Parathyroid adenoma (tissue), 2 donors: ENCODE measurements at regions not wholly inside any gene's neighbourhood (a gene's known extent, or its start where the extent isn't known, plus 50 kb on each side); places are given as distances from the start of the nearest gene placed in this dataset.

ENCODE experiments used
- H2AFZ ChIP-seq: fragments of 300-600 bp; sonication (generic); one replicate; pipeline ENCODE4 v1.7.0; 2017; ENCODE audit warnings: antibody characterized with exemption, mild to moderate bottlenecking
- H3K27ac ChIP-seq: fragments of 300-600 bp; sonication (generic); one replicate; pipeline ENCODE4 v1.7.0; 2017
- H3K27me3 ChIP-seq: fragments of 300-600 bp; sonication (generic); one replicate; pipeline ENCODE4 v1.7.0; 2017; ENCODE audit warnings: low read length; ENCODE audit not compliant: control insufficient read depth, insufficient read depth
- H3K36me3 ChIP-seq: fragments of 300-600 bp; sonication (generic); one replicate; pipeline ENCODE4 v1.7.0; 2017; ENCODE audit warnings: low read length; ENCODE audit not compliant: control insufficient read depth, insufficient read depth
- H3K4me1 ChIP-seq: fragments of 300-600 bp; sonication (generic); one replicate; pipeline ENCODE4 v1.7.0; 2017; ENCODE audit warnings: control low read depth
- H3K4me2 ChIP-seq: fragments of 300-600 bp; sonication (generic); one replicate; pipeline ENCODE4 v1.7.0; 2017; ENCODE audit warnings: low read length
- H3K4me3 ChIP-seq: fragments of 300-600 bp; sonication (generic); one replicate; pipeline ENCODE4 v1.7.0; 2017; ENCODE audit warnings: low read depth, low read length
- H3K79me2 ChIP-seq: fragments of 300-600 bp; sonication (generic); one replicate; pipeline ENCODE4 v1.7.0; 2017; ENCODE audit warnings: control low read depth
- H3K9ac ChIP-seq: fragments of 300-600 bp; sonication (generic); one replicate; pipeline ENCODE4 v1.7.0; 2017; ENCODE audit warnings: mild to moderate bottlenecking
- H3K9me3 ChIP-seq: fragments of 300-600 bp; sonication (generic); one replicate; pipeline ENCODE4 v1.7.0; 2017; ENCODE audit warnings: low read length; ENCODE audit not compliant: control insufficient read depth
- CTCF ChIP-seq: fragments of 300-600 bp; sonication (generic); IDR thresholded peaks from one replicate; pipeline ENCODE4 v1.7.0; 2017; ENCODE audit warnings: antibody characterized with exemption, mild to moderate bottlenecking
- donor health status: primary hyperparathyroidism.

DNA sequence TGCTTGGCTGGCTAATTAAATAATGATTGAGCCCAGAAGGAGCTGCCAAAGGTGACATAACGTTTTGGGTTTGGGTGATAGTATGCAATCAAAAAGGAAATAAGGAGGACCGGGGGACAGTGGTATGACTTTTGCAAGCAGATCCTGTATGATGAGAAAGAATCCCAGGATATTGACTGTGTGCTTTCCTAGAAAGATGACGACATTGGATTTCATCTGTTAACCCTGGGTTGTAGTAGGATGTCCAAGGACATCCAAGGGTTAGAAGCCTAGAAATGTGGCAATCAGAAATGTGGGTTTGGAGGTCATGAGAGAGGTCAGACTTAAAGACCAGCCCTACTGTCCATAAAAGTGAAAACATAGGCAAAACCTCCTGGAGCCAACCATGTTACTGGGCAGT lies 50.3 kb upstream of the HMHB1 start:
- H3K9ac ChIP-seq, result no peak overlapping the region
- H3K27me3 ChIP-seq, result no peaks in the 10 kb centered on the region
- H3K36me3 ChIP-seq, result no peaks in the 10 kb centered on the region
- H3K27ac ChIP-seq, result no peak overlapping the region
- no peak overlapping the region for H3K4me2 ChIP-seq
- H3K9me3 ChIP-seq, result no peaks in the 10 kb centered on the region
- H3K4me1 ChIP-seq, result no peaks in the 10 kb centered on the region
- no peak overlapping the region for H2AFZ ChIP-seq
- H3K4me3 ChIP-seq, result no peak overlapping the region
- no peak for TF ChIP-seq CTCF
- H3K79me2 ChIP-seq, result no peaks in the 10 kb centered on the region

DNA sequence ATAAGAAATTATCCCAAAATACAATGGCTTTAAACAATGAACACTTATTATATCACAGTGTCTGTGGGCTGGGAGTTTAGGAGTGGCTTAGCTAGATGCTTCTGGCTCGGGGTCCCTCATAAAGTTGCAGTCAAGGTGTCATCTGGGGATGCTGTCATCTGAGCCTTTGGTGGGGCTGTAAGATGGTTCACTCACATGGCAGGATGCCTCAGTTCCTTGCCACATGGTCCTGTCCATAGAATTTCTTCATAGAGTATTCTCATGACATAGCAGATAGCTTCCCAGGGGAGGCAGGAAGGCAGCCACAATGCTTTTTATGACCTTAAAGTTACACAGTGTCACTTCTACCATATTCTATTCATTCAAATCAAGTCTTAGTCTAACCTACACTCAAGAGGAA lies 51.2 kb upstream of the HMHB1 start:
- no peaks in the 10 kb centered on the region for H3K36me3 ChIP-seq
- no peak for TF ChIP-seq CTCF
- H3K9me3 ChIP-seq, result no peaks in the 10 kb centered on the region
- H2AFZ ChIP-seq, result no peak overlapping the region
- no peak overlapping the region for H3K4me2 ChIP-seq
- H3K27me3 ChIP-seq, result no peaks in the 10 kb centered on the region
- H3K79me2 ChIP-seq, result no peaks in the 10 kb centered on the region
- H3K9ac ChIP-seq, result no peak overlapping the region
- no peak overlapping the region for H3K4me3 ChIP-seq
- H3K27ac ChIP-seq, result no peak overlapping the region
- no peaks in the 10 kb centered on the region for H3K4me1 ChIP-seq

DNA sequence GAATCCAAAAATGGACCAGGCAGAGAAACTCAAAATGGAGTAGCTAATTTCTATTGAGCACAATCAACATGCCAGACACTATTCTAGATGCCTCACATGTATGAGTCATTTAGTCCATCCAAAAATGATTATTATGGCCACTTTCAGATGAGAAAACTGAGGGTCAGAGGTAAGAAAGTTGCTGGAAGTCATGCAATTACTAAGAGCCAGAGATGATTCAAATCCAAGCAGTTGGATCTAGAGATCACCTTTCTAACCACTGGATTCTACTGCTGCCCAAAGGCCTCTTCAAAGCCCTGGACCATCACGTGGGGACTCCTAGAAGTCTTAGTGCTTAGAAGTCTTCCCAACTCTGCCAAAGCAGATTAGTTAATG lies 51.8 kb upstream of the HMHB1 start:
- H3K9me3 ChIP-seq, result no peaks in the 10 kb centered on the region
- no peak overlapping the region for H2AFZ ChIP-seq
- H3K9ac ChIP-seq, result no peak overlapping the region
- no peak overlapping the region for H3K4me2 ChIP-seq
- H3K27ac ChIP-seq, result no peak overlapping the region
- no peaks in the 10 kb centered on the region for H3K27me3 ChIP-seq
- H3K4me3 ChIP-seq, result no peak overlapping the region
- H3K79me2 ChIP-seq, result no peaks in the 10 kb centered on the region
- TF ChIP-seq CTCF, result no peak
- H3K36me3 ChIP-seq, result no peaks in the 10 kb centered on the region
- no peaks in the 10 kb centered on the region for H3K4me1 ChIP-seq

- no peak for TF ChIP-seq CTCF
- H3K4me1 ChIP-seq, result no peaks in the 10 kb centered on the region
- no peak overlapping the region for H2AFZ ChIP-seq
- no peaks in the 10 kb centered on the region for H3K79me2 ChIP-seq
- H3K4me3 ChIP-seq, result no peak overlapping the region
- no peak overlapping the region for H3K27ac ChIP-seq
- H3K4me2 ChIP-seq, result no peak overlapping the region
- no peaks in the 10 kb centered on the region for H3K9me3 ChIP-seq
- H3K36me3 ChIP-seq, result no peaks in the 10 kb centered on the region
- H3K9ac ChIP-seq, result no peak overlapping the region
- H3K27me3 ChIP-seq, result no peaks in the 10 kb centered on the region
These were observed 52.4 kb upstream of the HMHB1 start for GRCh38 chr5:143759396-143760130.

DNA sequence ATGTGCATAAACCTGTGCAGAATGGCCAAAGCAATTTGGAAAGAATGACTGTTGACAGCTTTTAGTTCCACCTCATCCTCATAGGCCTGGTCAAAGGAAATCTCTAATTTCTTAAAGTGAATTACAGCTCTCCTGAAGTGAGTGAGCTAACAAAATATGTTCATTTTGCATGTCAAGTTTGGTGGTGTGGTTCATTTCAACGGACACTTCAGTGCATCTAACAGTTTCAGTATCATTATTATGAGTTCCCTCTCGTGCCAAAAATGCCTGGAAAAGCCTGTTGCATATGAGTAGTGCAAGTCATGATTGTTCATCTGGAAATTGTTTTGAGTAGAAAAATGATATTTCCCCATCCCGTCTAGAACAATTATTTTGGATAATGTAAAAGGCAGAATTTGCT lies 53.2 kb upstream of the HMHB1 start:
- no peak overlapping the region for H3K4me3 ChIP-seq
- H3K4me1 ChIP-seq, result no peaks in the 10 kb centered on the region
- no peaks in the 10 kb centered on the region for H3K36me3 ChIP-seq
- H3K9ac ChIP-seq, result no peak overlapping the region
- no peak overlapping the region for H3K4me2 ChIP-seq
- no peak overlapping the region for H2AFZ ChIP-seq
- no peaks in the 10 kb centered on the region for H3K79me2 ChIP-seq
- H3K27me3 ChIP-seq, result no peaks in the 10 kb centered on the region
- H3K27ac ChIP-seq, result no peak overlapping the region
- TF ChIP-seq CTCF, result no peak
- H3K9me3 ChIP-seq, result no peaks in the 10 kb centered on the region
